ENCODE measurements at regions not wholly inside any gene's neighbourhood (a gene's known extent, or its start where the extent isn't known, plus 50 kb on each side); places are given as distances from the start of the nearest gene placed in this dataset.

GRCh38 chr2:43171789-43172188 is 54.6 kb downstream of the ZFP36L2 start:
- FAIRE-seq, result no peak

- FAIRE-seq, result no peak
Measured at GRCh38 chr2:43170405-43171105, 55.9 kb downstream of the ZFP36L2 start.

- FAIRE-seq, result no peak
Measured at GRCh38 chr2:43169987-43170386, 56.4 kb downstream of the ZFP36L2 start.

GRCh38 chr2:43169099-43169945 is 57.1 kb downstream of the ZFP36L2 start:
- no peak for FAIRE-seq

GRCh38 chr2:43168016-43168369 is 58.4 kb downstream of the ZFP36L2 start:
- FAIRE-seq, result no peak

- FAIRE-seq, result no peak
Measured at GRCh38 chr2:43165378-43166069, 60.9 kb downstream of the ZFP36L2 start.

GRCh38 chr2:43164686-43165085 is 61.7 kb downstream of the ZFP36L2 start:
- FAIRE-seq, result no peak

GRCh38 chr2:43163584-43164270 is 62.7 kb downstream of the ZFP36L2 start:
- no peak for FAIRE-seq

GRCh38 chr2:43162511-43162776 is 64.0 kb downstream of the ZFP36L2 start:
- no peak for FAIRE-seq

- FAIRE-seq, result peak; percentile 14
Measured at GRCh38 chr2:43161650-43162510, 64.5 kb downstream of the ZFP36L2 start.

GRCh38 chr2:43160778-43161177 is 65.6 kb downstream of the ZFP36L2 start:
- FAIRE-seq, result no peak

GRCh38 chr2:43159797-43160196 is 66.6 kb downstream of the ZFP36L2 start:
- no peak for FAIRE-seq

- no peak for FAIRE-seq
Measured at GRCh38 chr2:43158259-43158880, 68.0 kb downstream of the ZFP36L2 start.

GRCh38 chr2:43157506-43158246 is 68.7 kb downstream of the ZFP36L2 start:
- no peak for FAIRE-seq

- no peak for FAIRE-seq
Measured at GRCh38 chr2:43155851-43156411, 70.5 kb downstream of the ZFP36L2 start.

GRCh38 chr2:43154685-43155084 is 71.7 kb downstream of the ZFP36L2 start:
- no peak for FAIRE-seq

- FAIRE-seq, result no peak
Measured at GRCh38 chr2:43152741-43153647, 73.4 kb downstream of the ZFP36L2 start.

GRCh38 chr2:43152186-43152585 is 74.2 kb downstream of the ZFP36L2 start:
- FAIRE-seq, result no peak

GRCh38 chr2:43149482-43150107 is 76.8 kb downstream of the ZFP36L2 start:
- FAIRE-seq, result no peak

Data from colon (tissue), 2 donors.